ENCODE measurements at regions not wholly inside any gene's neighbourhood (a gene's known extent, or its start where the extent isn't known, plus 50 kb on each side); places are given as distances from the start of the nearest gene placed in this dataset.

DNA sequence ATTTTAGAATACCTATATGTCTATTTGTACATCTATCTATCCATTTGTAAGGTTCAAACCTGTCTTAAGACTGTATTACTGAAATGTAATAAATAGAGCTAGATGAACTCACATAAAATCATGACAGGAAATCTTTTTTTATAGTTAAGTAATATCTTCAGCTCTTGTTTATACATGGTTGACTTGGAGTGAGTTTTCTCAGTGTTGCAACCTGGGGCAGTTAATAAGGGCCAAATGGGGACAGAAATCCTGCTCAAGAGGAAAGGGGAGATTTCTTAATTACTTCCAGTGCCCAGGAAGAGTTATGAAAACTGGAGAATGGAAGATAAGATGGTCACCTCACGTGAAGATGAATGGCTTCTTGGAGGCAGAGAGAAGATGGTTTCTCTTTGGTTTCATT, 265.1 kb upstream of the FBXL7 start:
- no peak overlapping the region for H2BK120ac ChIP-seq (ENCODE audit: insufficient read depth, low read length, poor library complexity)

DNA sequence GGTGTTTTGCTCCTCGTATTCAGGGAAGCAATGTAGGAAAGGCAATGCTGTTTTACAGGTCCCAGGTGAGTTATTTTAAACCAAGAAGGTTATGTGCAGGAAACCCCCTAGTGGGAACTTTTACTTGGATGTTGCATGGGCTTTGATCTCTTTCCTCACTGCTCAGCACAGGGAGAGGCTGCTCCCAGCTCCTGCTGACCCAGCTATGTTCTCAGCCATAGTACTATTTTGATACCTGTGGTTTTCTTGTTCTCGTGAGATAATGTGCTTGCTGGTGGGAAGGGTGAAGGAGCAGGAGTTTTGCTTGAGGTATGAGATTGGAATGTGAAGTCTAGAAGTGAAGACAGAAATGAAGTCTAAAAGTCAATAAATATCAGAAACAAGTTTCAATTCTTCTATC, 265.6 kb upstream of the FBXL7 start:
- DNase-seq: no peak
- Histone ChIP-seq H3K18ac (ENCODE audit: low read length) (no peak overlapping the region), H3K27me3 (ENCODE audit: insufficient read depth, low read length) (no peaks in the 10 kb centered on the region), H3K4me1 (ENCODE audit: control insufficient read depth in 1 of 2, insufficient read depth in 2 of 2, low read length in 2 of 2) (no peaks in the 10 kb centered on the region), H3K27ac (ENCODE audit: low read depth, low read length) (no peak overlapping the region), H3K79me1 (ENCODE audit: low read length) (no peaks in the 10 kb centered on the region), H2BK120ac (ENCODE audit: insufficient read depth, low read length, poor library complexity) (no peak overlapping the region), H3K9me3 (ENCODE audit: insufficient read depth, low read depth, low read length) (no peaks in the 10 kb centered on the region), H4K12ac (ENCODE audit: low read depth, low read length) (no peak overlapping the region), H2AFZ (ENCODE audit: insufficient read depth, low read length, poor library complexity) (no peak overlapping the region), H3K4me2 (ENCODE audit: low read length) (no peak overlapping the region), H3K23ac (ENCODE audit: low read length) (no peak overlapping the region), H2BK5ac (ENCODE audit: low read depth, low read length, poor library complexity) (no peak overlapping the region), H3K79me2 (ENCODE audit: control insufficient read depth, insufficient read depth, low read length, poor library complexity) (no peaks in the 10 kb centered on the region), H3K14ac (ENCODE audit: low read length) (no peak overlapping the region), H3K4ac (ENCODE audit: low read depth, low read length) (no peak overlapping the region), H3K36me3 (ENCODE audit: control insufficient read depth in 1 of 2, insufficient read depth in 2 of 2, low read length in 2 of 2) (no peaks in the 10 kb centered on the region), H4K91ac (ENCODE audit: low read depth, low read length) (no peak overlapping the region), H3K9ac (ENCODE audit: low read length) (no peak overlapping the region), H2BK12ac (ENCODE audit: low read length) (no peak overlapping the region), H2AK5ac (ENCODE audit: low read length) (no peak overlapping the region), H3K4me3 (ENCODE audit: low read depth, low read length) (no peak overlapping the region), H4K8ac (ENCODE audit: low read depth, low read length) (no peak overlapping the region)
- WGBS (ENCODE audit: extremely low coverage, insufficient coverage, insufficient read length): no CpG with 5 or more reads among the region's 2 CpGs

More for the DNA sequence above, 265.1 kb upstream of the FBXL7 start:
- H3K9me3 ChIP-seq (ENCODE audit: insufficient read depth, low read depth, low read length): no peaks in the 10 kb centered on the region
- no peak overlapping the region for H3K9ac ChIP-seq (ENCODE audit: low read length)
- H3K79me1 ChIP-seq (ENCODE audit: low read length): no peaks in the 10 kb centered on the region
- no peak overlapping the region for H3K4ac ChIP-seq (ENCODE audit: low read depth, low read length)
- H3K27me3 ChIP-seq (ENCODE audit: insufficient read depth, low read length): no peaks in the 10 kb centered on the region
- H2BK5ac ChIP-seq (ENCODE audit: low read depth, low read length, poor library complexity): no peak overlapping the region
- no peak overlapping the region for H3K4me2 ChIP-seq (ENCODE audit: low read length)
- no CpG with 5 or more reads among the region's 1 CpG for WGBS (ENCODE audit: extremely low coverage, insufficient coverage, insufficient read length)
- H3K14ac ChIP-seq (ENCODE audit: low read length): no peak overlapping the region
- H3K36me3 ChIP-seq (ENCODE audit: control insufficient read depth in 1 of 2, insufficient read depth in 2 of 2, low read length in 2 of 2): no peaks in the 10 kb centered on the region
- no peak overlapping the region for H3K23ac ChIP-seq (ENCODE audit: low read length)
- no peak for DNase-seq
- H4K91ac ChIP-seq (ENCODE audit: low read depth, low read length): no peak overlapping the region
- H3K4me1 ChIP-seq (ENCODE audit: control insufficient read depth in 1 of 2, insufficient read depth in 2 of 2, low read length in 2 of 2): no peaks in the 10 kb centered on the region
- no peak overlapping the region for H2AK5ac ChIP-seq (ENCODE audit: low read length)
- no peak overlapping the region for H2AFZ ChIP-seq (ENCODE audit: insufficient read depth, low read length, poor library complexity)
- no peak overlapping the region for H4K12ac ChIP-seq (ENCODE audit: low read depth, low read length)
- no peak overlapping the region for H4K8ac ChIP-seq (ENCODE audit: low read depth, low read length)
- no peak overlapping the region for H3K4me3 ChIP-seq (ENCODE audit: low read depth, low read length)
- H3K79me2 ChIP-seq (ENCODE audit: control insufficient read depth, insufficient read depth, low read length, poor library complexity): no peaks in the 10 kb centered on the region
- no peak overlapping the region for H3K18ac ChIP-seq (ENCODE audit: low read length)
- no peak overlapping the region for H3K27ac ChIP-seq (ENCODE audit: low read depth, low read length)
- no peak overlapping the region for H2BK12ac ChIP-seq (ENCODE audit: low read length)

DNA sequence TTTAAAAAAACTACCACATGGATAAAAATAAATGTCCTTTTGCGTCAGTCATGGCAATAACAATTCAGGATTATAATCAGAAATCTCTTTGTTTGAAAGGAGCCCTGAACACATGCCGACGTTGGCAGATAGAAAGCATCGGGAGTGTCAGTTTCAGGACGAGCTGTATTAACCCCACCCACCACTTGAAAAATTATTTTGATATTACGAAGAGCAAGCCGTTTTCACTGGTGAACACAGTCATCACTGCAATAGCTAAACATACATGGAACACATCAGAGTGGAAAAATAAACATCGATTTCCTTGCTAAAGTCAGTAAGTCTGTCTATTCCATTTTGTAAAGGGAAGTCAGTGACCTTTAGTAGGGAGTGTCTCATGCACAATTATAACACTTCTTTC, 266.4 kb upstream of the FBXL7 start:
- H3K18ac ChIP-seq (ENCODE audit: low read length): no peak overlapping the region
- no peak overlapping the region for H3K23ac ChIP-seq (ENCODE audit: low read length)
- no peak overlapping the region for H2BK120ac ChIP-seq (ENCODE audit: insufficient read depth, low read length, poor library complexity)
- H3K9me3 ChIP-seq (ENCODE audit: insufficient read depth, low read depth, low read length): no peaks in the 10 kb centered on the region
- no peak overlapping the region for H4K91ac ChIP-seq (ENCODE audit: low read depth, low read length)
- no peaks in the 10 kb centered on the region for H3K79me1 ChIP-seq (ENCODE audit: low read length)
- no peak overlapping the region for H4K8ac ChIP-seq (ENCODE audit: low read depth, low read length)
- no peak for DNase-seq
- no peak overlapping the region for H3K9ac ChIP-seq (ENCODE audit: low read length)
- H3K27me3 ChIP-seq (ENCODE audit: insufficient read depth, low read length): no peaks in the 10 kb centered on the region
- H2BK5ac ChIP-seq (ENCODE audit: low read depth, low read length, poor library complexity): no peak overlapping the region
- no peak overlapping the region for H3K14ac ChIP-seq (ENCODE audit: low read length)
- H3K27ac ChIP-seq (ENCODE audit: low read depth, low read length): no peak overlapping the region
- no peak overlapping the region for H3K4me2 ChIP-seq (ENCODE audit: low read length)
- H3K4me3 ChIP-seq (ENCODE audit: low read depth, low read length): no peak overlapping the region
- no peak overlapping the region for H2AFZ ChIP-seq (ENCODE audit: insufficient read depth, low read length, poor library complexity)
- no peak overlapping the region for H2BK12ac ChIP-seq (ENCODE audit: low read length)
- no peaks in the 10 kb centered on the region for H3K79me2 ChIP-seq (ENCODE audit: control insufficient read depth, insufficient read depth, low read length, poor library complexity)
- H3K36me3 ChIP-seq (ENCODE audit: control insufficient read depth in 1 of 2, insufficient read depth in 2 of 2, low read length in 2 of 2): no peaks in the 10 kb centered on the region
- H2AK5ac ChIP-seq (ENCODE audit: low read length): no peak overlapping the region
- no peak overlapping the region for H4K12ac ChIP-seq (ENCODE audit: low read depth, low read length)
- WGBS (ENCODE audit: extremely low coverage, insufficient coverage, insufficient read length): no CpG with 5 or more reads among the region's 8 CpGs
- no peaks in the 10 kb centered on the region for H3K4me1 ChIP-seq (ENCODE audit: control insufficient read depth in 1 of 2, insufficient read depth in 2 of 2, low read length in 2 of 2)
- H3K4ac ChIP-seq (ENCODE audit: low read depth, low read length): no peak overlapping the region

DNA sequence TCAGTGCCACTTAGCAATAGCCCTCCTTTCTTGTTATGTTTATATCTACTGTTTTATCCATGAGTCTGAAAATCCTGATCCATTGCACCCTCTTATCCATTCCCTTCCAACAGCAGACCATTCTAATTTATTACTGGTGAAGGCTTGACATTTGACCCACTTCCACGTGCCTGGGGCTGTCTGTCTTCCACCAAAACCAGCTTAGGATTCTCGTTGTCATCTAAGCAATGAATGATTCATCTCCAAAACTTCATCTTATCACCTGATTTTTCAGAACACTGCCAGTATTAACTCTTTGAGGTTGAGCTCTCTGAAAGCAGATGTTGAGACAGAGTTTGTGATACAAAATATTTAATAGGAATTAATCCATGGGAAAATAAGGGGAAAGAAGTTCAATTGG, 277.8 kb upstream of the FBXL7 start:
- no peak overlapping the region for H2AFZ ChIP-seq (ENCODE audit: insufficient read depth, low read length, poor library complexity)
- no peaks in the 10 kb centered on the region for H3K9me3 ChIP-seq (ENCODE audit: insufficient read depth, low read depth, low read length)
- no peak overlapping the region for H4K91ac ChIP-seq (ENCODE audit: low read depth, low read length)
- H3K79me1 ChIP-seq (ENCODE audit: low read length): peaks cover 1% of the 10 kb centered on the region
- H3K79me2 ChIP-seq (ENCODE audit: control insufficient read depth, insufficient read depth, low read length, poor library complexity): no peaks in the 10 kb centered on the region
- H3K4me2 ChIP-seq (ENCODE audit: low read length): peak overlapping the region; percentile 4
- peak; percentile 76 to 85 for DNase-seq
- H3K18ac ChIP-seq (ENCODE audit: low read length): no peak overlapping the region
- H3K36me3 ChIP-seq (ENCODE audit: control insufficient read depth in 1 of 2, insufficient read depth in 2 of 2, low read length in 2 of 2): no peaks in the 10 kb centered on the region
- peaks cover 5 to 6% of the 10 kb centered on the region in 2 experiments for H3K4me1 ChIP-seq (ENCODE audit: control insufficient read depth in 1 of 2, insufficient read depth in 2 of 2, low read length in 2 of 2)
- H2AK5ac ChIP-seq (ENCODE audit: low read length): no peak overlapping the region
- H4K8ac ChIP-seq (ENCODE audit: low read depth, low read length): no peak overlapping the region
- H3K27ac ChIP-seq (ENCODE audit: low read depth, low read length): no peak overlapping the region
- no peak overlapping the region for H3K14ac ChIP-seq (ENCODE audit: low read length)
- no CpG with 5 or more reads among the region's 2 CpGs for WGBS (ENCODE audit: extremely low coverage, insufficient coverage, insufficient read length)
- no peak overlapping the region for H4K12ac ChIP-seq (ENCODE audit: low read depth, low read length)
- no peaks in the 10 kb centered on the region for H3K27me3 ChIP-seq (ENCODE audit: insufficient read depth, low read length)
- no peak overlapping the region for H3K9ac ChIP-seq (ENCODE audit: low read length)
- H3K4me3 ChIP-seq (ENCODE audit: low read depth, low read length): no peak overlapping the region
- no peak overlapping the region for H3K23ac ChIP-seq (ENCODE audit: low read length)
- H2BK12ac ChIP-seq (ENCODE audit: low read length): no peak overlapping the region
- no peak overlapping the region for H2BK5ac ChIP-seq (ENCODE audit: low read depth, low read length, poor library complexity)
- H3K4ac ChIP-seq (ENCODE audit: low read depth, low read length): no peak overlapping the region
- no peak overlapping the region for H2BK120ac ChIP-seq (ENCODE audit: insufficient read depth, low read length, poor library complexity)
